ENCODE measurements at regions not wholly inside any gene's neighbourhood (a gene's known extent, or its start where the extent isn't known, plus 50 kb on each side); places are given as distances from the start of the nearest gene placed in this dataset.

DNA sequence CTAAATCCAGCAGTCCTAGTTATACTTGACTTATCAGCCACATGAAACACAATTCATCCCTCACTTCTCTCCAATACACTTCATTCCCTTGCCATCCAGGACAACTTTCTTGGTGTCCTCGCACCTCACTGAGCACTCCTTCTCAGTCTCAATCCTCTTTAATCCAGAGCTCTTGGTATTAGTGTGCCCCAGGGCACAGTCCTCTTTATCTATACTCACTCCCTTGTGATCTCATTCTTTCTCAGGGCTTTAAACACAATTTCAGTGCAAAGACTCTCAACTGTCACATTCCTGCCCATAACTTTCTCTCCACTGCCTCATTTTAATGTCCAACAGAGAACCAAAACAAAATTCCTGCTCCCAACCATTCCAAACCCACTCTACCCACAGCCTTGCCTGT lies 60.8 kb upstream of the SPOPL start:
- TF ChIP-seq EZH2 (IDR thresholded peaks at IDR 0.05; ENCODE audit: borderline replicate concordance, low read depth, low read length, poor library complexity, severe bottlenecking), result no peak
- TF ChIP-seq, protein P1, sequence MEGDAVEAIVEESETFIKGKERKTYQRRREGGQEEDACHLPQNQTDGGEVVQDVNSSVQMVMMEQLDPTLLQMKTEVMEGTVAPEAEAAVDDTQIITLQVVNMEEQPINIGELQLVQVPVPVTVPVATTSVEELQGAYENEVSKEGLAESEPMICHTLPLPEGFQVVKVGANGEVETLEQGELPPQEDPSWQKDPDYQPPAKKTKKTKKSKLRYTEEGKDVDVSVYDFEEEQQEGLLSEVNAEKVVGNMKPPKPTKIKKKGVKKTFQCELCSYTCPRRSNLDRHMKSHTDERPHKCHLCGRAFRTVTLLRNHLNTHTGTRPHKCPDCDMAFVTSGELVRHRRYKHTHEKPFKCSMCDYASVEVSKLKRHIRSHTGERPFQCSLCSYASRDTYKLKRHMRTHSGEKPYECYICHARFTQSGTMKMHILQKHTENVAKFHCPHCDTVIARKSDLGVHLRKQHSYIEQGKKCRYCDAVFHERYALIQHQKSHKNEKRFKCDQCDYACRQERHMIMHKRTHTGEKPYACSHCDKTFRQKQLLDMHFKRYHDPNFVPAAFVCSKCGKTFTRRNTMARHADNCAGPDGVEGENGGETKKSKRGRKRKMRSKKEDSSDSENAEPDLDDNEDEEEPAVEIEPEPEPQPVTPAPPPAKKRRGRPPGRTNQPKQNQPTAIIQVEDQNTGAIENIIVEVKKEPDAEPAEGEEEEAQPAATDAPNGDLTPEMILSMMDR (conservative IDR thresholded peaks at IDR 0.05; ENCODE audit: low read depth, low read length), result no peak
- no peak overlapping the region for H3K27ac ChIP-seq (ENCODE audit: low read depth, low read length, poor library complexity, severe bottlenecking)
- H3K27me3 ChIP-seq (replicated peaks; ENCODE audit: insufficient read depth, low read depth, low read length, poor library complexity), result no peaks in the 10 kb centered on the region
- H3K4me3 ChIP-seq (ENCODE audit: low read depth, low read length, poor library complexity, severe bottlenecking), result no peak overlapping the region
- H3K36me3 ChIP-seq (ENCODE audit: insufficient read depth, low read length, poor library complexity, severe bottlenecking), result no peaks in the 10 kb centered on the region
- ChIA-PET CTCF (no interaction called here), POLR2A (ENCODE audit: low non-redundant PET) (no interaction called here)
- no TSS peak for BruUV-seq (replicated peaks)
- no peaks in the 10 kb centered on the region for H3K4me1 ChIP-seq (ENCODE audit: insufficient read depth, low read length, poor library complexity, severe bottlenecking)
- no peak for DNase-seq (ENCODE audit: low spot score)
- H3K9me3 ChIP-seq (ENCODE audit: low read depth, low read length, poor library complexity, severe bottlenecking), result no peaks in the 10 kb centered on the region
- intact Hi-C loops (cut with micrococcal nuclease; ENCODE audit: unreplicated experiment), result no loop called here

DNA sequence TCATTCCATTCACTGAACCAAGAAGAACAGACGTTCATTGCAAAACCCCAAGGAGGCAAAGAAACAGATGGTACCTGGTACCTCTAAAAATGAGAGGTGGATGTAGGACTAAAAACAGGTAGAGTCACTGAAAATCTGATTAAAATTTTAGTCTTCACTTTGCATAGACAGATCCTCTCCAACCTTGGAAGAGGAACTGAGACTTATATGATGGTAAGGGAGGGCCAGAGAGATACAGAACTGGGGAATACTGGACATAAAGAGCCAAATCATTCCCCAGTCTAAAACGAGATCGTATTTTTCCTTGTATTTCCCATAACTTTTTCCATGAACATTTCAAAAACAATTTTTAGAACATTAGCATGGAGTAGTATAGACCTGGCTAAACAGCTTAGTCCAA lies 59.7 kb upstream of the SPOPL start:
- H3K4me1 ChIP-seq (ENCODE audit: insufficient read depth, low read length, poor library complexity, severe bottlenecking), result no peaks in the 10 kb centered on the region
- DNase-seq (ENCODE audit: low spot score), result no peak
- H3K36me3 ChIP-seq (ENCODE audit: insufficient read depth, low read length, poor library complexity, severe bottlenecking), result no peaks in the 10 kb centered on the region
- H3K4me3 ChIP-seq (ENCODE audit: low read depth, low read length, poor library complexity, severe bottlenecking), result no peak overlapping the region
- no peak overlapping the region for H3K27ac ChIP-seq (ENCODE audit: low read depth, low read length, poor library complexity, severe bottlenecking)
- ChIA-PET CTCF (no interaction called here), POLR2A (ENCODE audit: low non-redundant PET) (no interaction called here)
- TF ChIP-seq EZH2 (IDR thresholded peaks at IDR 0.05; ENCODE audit: borderline replicate concordance, low read depth, low read length, poor library complexity, severe bottlenecking), result no peak
- no peaks in the 10 kb centered on the region for H3K27me3 ChIP-seq (replicated peaks; ENCODE audit: insufficient read depth, low read depth, low read length, poor library complexity)
- no peaks in the 10 kb centered on the region for H3K9me3 ChIP-seq (ENCODE audit: low read depth, low read length, poor library complexity, severe bottlenecking)
- BruUV-seq (replicated peaks), result no TSS peak
- intact Hi-C loops (cut with micrococcal nuclease; ENCODE audit: unreplicated experiment), result no loop called here

DNA sequence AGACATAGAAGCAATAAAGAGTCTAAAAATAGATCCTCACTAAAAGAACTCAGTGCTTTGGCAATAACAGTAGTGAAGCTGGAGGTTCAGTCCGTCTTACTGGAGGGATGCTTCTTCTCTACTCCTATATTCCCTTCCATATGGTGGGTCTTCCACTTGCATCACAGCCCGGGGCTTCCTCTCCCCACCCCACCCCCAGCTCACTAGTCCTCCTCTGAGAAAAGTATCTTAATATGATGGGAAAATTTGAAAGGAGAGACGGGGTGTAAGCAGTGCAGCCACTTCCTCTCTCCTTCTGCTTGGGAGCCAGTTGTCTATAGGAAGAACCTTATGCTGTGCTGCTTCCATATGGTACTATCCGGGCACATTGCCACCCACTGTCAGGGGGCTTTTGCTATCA lies 57.2 kb upstream of the SPOPL start:
- H3K36me3 ChIP-seq (ENCODE audit: insufficient read depth, low read length, poor library complexity, severe bottlenecking), result no peaks in the 10 kb centered on the region
- no peak overlapping the region for H3K27ac ChIP-seq (ENCODE audit: low read depth, low read length, poor library complexity, severe bottlenecking)
- intact Hi-C loops (cut with micrococcal nuclease; ENCODE audit: unreplicated experiment), result no loop called here
- no peak for DNase-seq (ENCODE audit: low spot score)
- BruUV-seq (replicated peaks), result no TSS peak
- no peaks in the 10 kb centered on the region for H3K27me3 ChIP-seq (replicated peaks; ENCODE audit: insufficient read depth, low read depth, low read length, poor library complexity)
- no peak for TF ChIP-seq EZH2 (IDR thresholded peaks at IDR 0.05; ENCODE audit: borderline replicate concordance, low read depth, low read length, poor library complexity, severe bottlenecking)
- TF ChIP-seq, protein P1 (conservative IDR thresholded peaks at IDR 0.05; ENCODE audit: low read depth, low read length), result no peak
- H3K4me1 ChIP-seq (ENCODE audit: insufficient read depth, low read length, poor library complexity, severe bottlenecking), result no peaks in the 10 kb centered on the region
- no peak overlapping the region for H3K4me3 ChIP-seq (ENCODE audit: low read depth, low read length, poor library complexity, severe bottlenecking)
- ChIA-PET CTCF (no interaction called here), POLR2A (ENCODE audit: low non-redundant PET) (no interaction called here)
- no peaks in the 10 kb centered on the region for H3K9me3 ChIP-seq (ENCODE audit: low read depth, low read length, poor library complexity, severe bottlenecking)

DNA sequence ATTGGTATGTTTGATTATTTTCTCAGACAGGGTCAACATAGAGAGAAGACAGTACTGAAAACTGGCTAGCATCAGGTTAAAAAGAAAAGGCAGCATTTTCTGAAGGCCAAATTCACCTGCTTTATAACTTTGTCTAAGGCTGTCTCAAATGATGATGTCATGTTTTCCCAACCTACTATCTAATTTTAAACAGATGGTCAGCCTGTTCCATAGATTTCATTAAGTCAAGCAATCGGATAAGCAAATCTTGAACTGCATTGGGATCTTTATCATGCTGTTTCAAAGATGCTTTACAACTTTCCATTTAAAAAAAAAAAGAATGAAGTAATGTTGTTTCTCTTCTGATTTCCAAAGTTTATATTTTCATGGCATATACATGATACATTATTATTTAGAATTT lies 56.3 kb upstream of the SPOPL start:
- Histone ChIP-seq H3K9me3 (ENCODE audit: low read depth, low read length, poor library complexity, severe bottlenecking) (no peaks in the 10 kb centered on the region), H3K36me3 (ENCODE audit: insufficient read depth, low read length, poor library complexity, severe bottlenecking) (no peaks in the 10 kb centered on the region), H3K4me1 (ENCODE audit: insufficient read depth, low read length, poor library complexity, severe bottlenecking) (no peaks in the 10 kb centered on the region), H3K27ac (ENCODE audit: low read depth, low read length, poor library complexity, severe bottlenecking) (no peak overlapping the region), H3K27me3 (replicated peaks; ENCODE audit: insufficient read depth, low read depth, low read length, poor library complexity) (no peaks in the 10 kb centered on the region), H3K4me3 (ENCODE audit: low read depth, low read length, poor library complexity, severe bottlenecking) (no peak overlapping the region)
- CTCF ChIA-PET, result no interaction called here
- BruUV-seq (replicated peaks), result no TSS peak
- DNase-seq (ENCODE audit: low spot score), result no peak
- POLR2A ChIA-PET (ENCODE audit: low non-redundant PET), result no interaction called here
- intact Hi-C loops (cut with micrococcal nuclease; ENCODE audit: unreplicated experiment), result no loop called here
- TF ChIP-seq EZH2 (IDR thresholded peaks at IDR 0.05; ENCODE audit: borderline replicate concordance, low read depth, low read length, poor library complexity, severe bottlenecking), result no peak
- TF ChIP-seq, protein P1 (conservative IDR thresholded peaks at IDR 0.05; ENCODE audit: low read depth, low read length), result no peak
